Astrocyte of the spinal cord (primary cell): ENCODE measurements at regions not wholly inside any gene's neighbourhood (a gene's known extent, or its start where the extent isn't known, plus 50 kb on each side); places are given as distances from the start of the nearest gene placed in this dataset.

Experiments
- DNase-seq: peaks from one replicate; pipeline ENCODE4 v3.0.0; 2011; ENCODE audit warnings: low read depth, low spot score
- H3K4me3 ChIP-seq: 2 replicates; pipeline ENCODE4 v1.5.1; 2011; ENCODE audit warnings: low read depth, mild to moderate bottlenecking, low read length, moderate library complexity
- CTCF ChIP-seq: IDR thresholded peaks from 2 replicates; pipeline ENCODE4 v1.5.1; 2012; ENCODE audit warnings: low read depth, mild to moderate bottlenecking, low read length, inconsistent platforms
- in situ Hi-C: cut with HindIII; loops from 2 replicates; pipeline ENCODE4 v1.10.0; 2017; ENCODE audit warnings: low sequenced_read_pairs

- H3K4me3 ChIP-seq: no peak overlapping the region
- in situ Hi-C loops: no loop called here
- peak; percentile 34 for DNase-seq
- no peak for TF ChIP-seq CTCF
Observed at GRCh38 chr9:29697011-29697410, 2123.7 kb upstream of the C9orf72 start.

- no peak for TF ChIP-seq CTCF
- in situ Hi-C loops: no loop called here
- DNase-seq: no peak
Observed at GRCh38 chr9:29701559-29701958, 2128.3 kb upstream of the C9orf72 start.

GRCh38 chr9:29701971-29702370 lies 2128.7 kb upstream of the C9orf72 start:
- no peak for TF ChIP-seq CTCF
- no peak overlapping the region for H3K4me3 ChIP-seq
- in situ Hi-C loops: no loop called here
- DNase-seq: no peak

More at GRCh38 chr9:29701559-29701958, 2128.3 kb upstream of the C9orf72 start:
- no peak overlapping the region for H3K4me3 ChIP-seq

- TF ChIP-seq CTCF: no peak
- in situ Hi-C loops: no loop called here
- DNase-seq: no peak
- no peak overlapping the region for H3K4me3 ChIP-seq
Observed at GRCh38 chr9:29714860-29715259, 2141.6 kb upstream of the C9orf72 start.

- no peak for DNase-seq
- H3K4me3 ChIP-seq: no peak overlapping the region
- TF ChIP-seq CTCF: no peak
- in situ Hi-C loops: no loop called here
Observed at GRCh38 chr9:29717631-29718030, 2144.3 kb upstream of the C9orf72 start.

- H3K4me3 ChIP-seq: no peak overlapping the region
- no peak for TF ChIP-seq CTCF
- DNase-seq: no peak
- in situ Hi-C loops: no loop called here
Observed at GRCh38 chr9:29730163-29730562, 2156.9 kb upstream of the C9orf72 start.

GRCh38 chr9:29740518-29740917 lies 2167.2 kb upstream of the C9orf72 start:
- no peak for DNase-seq
- no peak for TF ChIP-seq CTCF
- in situ Hi-C loops: no loop called here
- H3K4me3 ChIP-seq: no peak overlapping the region
